Ascending aorta (tissue), 2 donors: ENCODE measurements at regions not wholly inside any gene's neighbourhood (a gene's known extent, or its start where the extent isn't known, plus 50 kb on each side); places are given as distances from the start of the nearest gene placed in this dataset.
"Not testable (repeated sequence)": the region's sequence is repeated elsewhere in the genome, so short reads cannot be mapped to it uniquely, and the experiment has no call there.

ENCODE experiments used
- DNase-seq, 2 donors: peaks; one replicate each; pipeline ENCODE4 v3.0.0-alpha.2; 2019; ENCODE audit warnings: low spot score in 2 of 2
- H3K27ac ChIP-seq, 2 donors: fragments of 200-600 bp; sonication (generic); one replicate each; pipeline ENCODE4 v1.5.1; 2016 to 2017; ENCODE audit warnings: mild to moderate bottlenecking in 1 of 2
- H3K27me3 ChIP-seq: fragments of 200-600 bp; sonication (generic); one replicate; pipeline ENCODE4 v1.5.1; 2017
- H3K36me3 ChIP-seq, 2 donors: fragments of 200-600 bp; sonication (generic); one replicate each; pipeline ENCODE4 v1.5.1; 2016
- H3K4me1 ChIP-seq, 2 donors: fragments of 200-600 bp; sonication (generic); one replicate each; pipeline ENCODE4 v1.5.1; 2016 to 2017; ENCODE audit warnings: mild to moderate bottlenecking in 1 of 2
- H3K4me3 ChIP-seq, 2 donors: fragments of 200-600 bp; sonication (generic); one replicate each; pipeline ENCODE4 v1.5.1; 2016 to 2017; ENCODE audit warnings: mild to moderate bottlenecking in 1 of 2
- H3K9me3 ChIP-seq, 2 donors: fragments of 200-600 bp; sonication (generic); one replicate each; pipeline ENCODE4 v1.5.1; 2016
- intact Hi-C: fragments of 100-400 bp; cut with DNase I; formaldehyde crosslinking; loops from one replicate; pipeline ENCODE4 v1.15.1; 2023
- TF ChIP-seq, protein P1 (sequence below), 3 experiments: fragments of 200-600 bp in 2 of 3; fragments of 450-650 bp in 1 of 3; sonication (generic) in 2 of 3; IDR thresholded peaks; one replicate each; pipeline ENCODE4 v1.5.1; 2016 to 2019; ENCODE audit warnings: antibody characterized with exemption in 3 of 3, mild to moderate bottlenecking in 1 of 3, moderate library complexity in 1 of 3

- H3K9me3 ChIP-seq: no peaks in the 10 kb centered on the region
- DNase-seq: no peak
- no peak overlapping the region for H3K4me3 ChIP-seq
- no peaks in the 10 kb centered on the region for H3K27me3 ChIP-seq
- TF ChIP-seq, protein P1, sequence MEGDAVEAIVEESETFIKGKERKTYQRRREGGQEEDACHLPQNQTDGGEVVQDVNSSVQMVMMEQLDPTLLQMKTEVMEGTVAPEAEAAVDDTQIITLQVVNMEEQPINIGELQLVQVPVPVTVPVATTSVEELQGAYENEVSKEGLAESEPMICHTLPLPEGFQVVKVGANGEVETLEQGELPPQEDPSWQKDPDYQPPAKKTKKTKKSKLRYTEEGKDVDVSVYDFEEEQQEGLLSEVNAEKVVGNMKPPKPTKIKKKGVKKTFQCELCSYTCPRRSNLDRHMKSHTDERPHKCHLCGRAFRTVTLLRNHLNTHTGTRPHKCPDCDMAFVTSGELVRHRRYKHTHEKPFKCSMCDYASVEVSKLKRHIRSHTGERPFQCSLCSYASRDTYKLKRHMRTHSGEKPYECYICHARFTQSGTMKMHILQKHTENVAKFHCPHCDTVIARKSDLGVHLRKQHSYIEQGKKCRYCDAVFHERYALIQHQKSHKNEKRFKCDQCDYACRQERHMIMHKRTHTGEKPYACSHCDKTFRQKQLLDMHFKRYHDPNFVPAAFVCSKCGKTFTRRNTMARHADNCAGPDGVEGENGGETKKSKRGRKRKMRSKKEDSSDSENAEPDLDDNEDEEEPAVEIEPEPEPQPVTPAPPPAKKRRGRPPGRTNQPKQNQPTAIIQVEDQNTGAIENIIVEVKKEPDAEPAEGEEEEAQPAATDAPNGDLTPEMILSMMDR (IDR thresholded peaks at IDR 0.05): no peak
- no peak overlapping the region for H3K27ac ChIP-seq
- intact Hi-C loops: no loop called here
- H3K36me3 ChIP-seq: no peaks in the 10 kb centered on the region
- no peaks in the 10 kb centered on the region for H3K4me1 ChIP-seq
Observed at GRCh38 chr12:114841557-114842251, 157.7 kb upstream of the TBX3 start.

GRCh38 chr12:114838480-114838879 is 154.5 kb upstream of the TBX3 start:
- Histone ChIP-seq H3K36me3 (no peaks in the 10 kb centered on the region), H3K4me3 (no peak overlapping the region), H3K4me1 (no peaks in the 10 kb centered on the region), H3K27ac (no peak overlapping the region), H3K27me3 (no peaks in the 10 kb centered on the region), H3K9me3 (no peaks in the 10 kb centered on the region)
- TF ChIP-seq, protein P1 (IDR thresholded peaks at IDR 0.05): no peak
- intact Hi-C loops: no loop called here
- no peak for DNase-seq

DNA sequence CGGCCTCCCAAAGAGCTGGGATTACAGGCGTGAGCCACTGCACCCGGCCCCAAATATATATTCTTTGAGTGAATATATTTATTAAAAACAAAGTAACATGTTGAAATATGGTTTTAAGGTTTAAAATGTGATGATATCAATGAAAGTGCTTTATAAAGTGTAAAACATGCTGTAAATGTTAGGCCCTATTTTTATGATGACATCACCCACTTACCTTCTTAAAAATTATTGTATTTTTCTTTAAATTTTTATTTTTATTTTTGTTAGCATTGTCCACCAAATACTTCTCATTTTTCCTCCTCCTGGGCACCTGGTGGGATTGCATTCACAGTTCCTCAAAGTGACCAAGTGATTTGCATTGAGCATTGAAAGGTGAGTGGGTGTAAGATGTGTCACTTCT is 152.6 kb upstream of the TBX3 start:
- Histone ChIP-seq H3K4me1 (no peaks in the 10 kb centered on the region), H3K9me3 (no peaks in the 10 kb centered on the region), H3K27ac (no peak overlapping the region), H3K27me3 (no peaks in the 10 kb centered on the region), H3K4me3 (no peak overlapping the region), H3K36me3 (no peaks in the 10 kb centered on the region)
- TF ChIP-seq, protein P1 (IDR thresholded peaks at IDR 0.05): no peak
- intact Hi-C loops: no loop called here
- DNase-seq: no peak

- Histone ChIP-seq H3K27me3 (no peaks in the 10 kb centered on the region), H3K36me3 (no peaks in the 10 kb centered on the region), H3K4me3 (no peak overlapping the region), H3K9me3 (no peaks in the 10 kb centered on the region), H3K4me1 (no peaks in the 10 kb centered on the region), H3K27ac (no peak overlapping the region)
- intact Hi-C loops: no loop called here
- TF ChIP-seq, protein P1 (IDR thresholded peaks at IDR 0.05): no peak
- no peak for DNase-seq
Observed at GRCh38 chr12:114835031-114835430, 151.1 kb upstream of the TBX3 start.

DNA sequence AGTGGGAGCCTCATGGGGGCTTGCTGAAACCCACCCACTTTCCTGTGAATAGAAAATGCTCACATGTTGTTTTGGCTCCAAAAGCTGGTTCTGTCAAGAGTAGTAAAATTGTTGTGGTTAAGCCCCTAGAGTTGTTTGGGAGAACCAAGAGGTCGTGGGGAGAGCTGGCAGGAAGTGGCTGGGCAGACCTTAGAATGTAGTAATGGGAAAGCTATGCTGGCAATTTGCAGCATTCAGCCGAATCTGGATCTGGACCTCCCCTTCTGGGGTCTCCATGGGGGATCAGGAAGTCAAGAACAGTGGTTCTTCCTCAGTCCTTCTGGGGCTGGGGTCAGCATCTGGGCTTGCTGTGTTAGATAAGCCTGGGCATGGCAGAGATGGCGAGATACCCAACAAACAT is 150.6 kb upstream of the TBX3 start:
- no peaks in the 10 kb centered on the region for H3K4me1 ChIP-seq
- no peak overlapping the region for H3K4me3 ChIP-seq
- TF ChIP-seq, protein P1 (IDR thresholded peaks at IDR 0.05): no peak
- no peaks in the 10 kb centered on the region for H3K36me3 ChIP-seq
- no peaks in the 10 kb centered on the region for H3K27me3 ChIP-seq
- DNase-seq: no peak
- H3K9me3 ChIP-seq: no peaks in the 10 kb centered on the region
- H3K27ac ChIP-seq: no peak overlapping the region
- intact Hi-C loops: no loop called here

DNA sequence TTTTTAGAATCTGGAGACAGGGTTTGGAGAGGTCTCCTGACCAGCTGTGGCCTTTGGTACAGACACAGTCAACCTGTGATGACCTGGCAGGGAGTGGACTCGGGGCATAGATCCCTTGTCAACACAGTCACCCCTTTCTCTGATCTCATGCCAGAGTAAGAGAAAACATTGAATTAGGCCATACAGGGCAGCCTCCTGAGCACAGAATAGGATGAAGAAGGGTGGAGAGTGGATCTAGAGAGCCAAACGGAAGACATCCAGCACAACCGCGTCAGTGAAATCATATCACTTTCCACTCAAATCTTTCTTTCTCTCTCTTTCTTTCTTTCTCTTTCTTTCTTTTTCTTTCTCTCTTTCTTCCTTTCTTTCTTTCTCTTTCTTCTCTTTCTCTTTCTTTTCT is 145.9 kb upstream of the TBX3 start:
- intact Hi-C loops: no loop called here
- TF ChIP-seq, protein P1 (IDR thresholded peaks at IDR 0.05): no peak
- Histone ChIP-seq H3K27me3 (no peaks in the 10 kb centered on the region), H3K9me3 (no peaks in the 10 kb centered on the region), H3K4me3 (no peak overlapping the region), H3K4me1 (no peaks in the 10 kb centered on the region), H3K36me3 (no peaks in the 10 kb centered on the region), H3K27ac (no peak overlapping the region)
- no peak for DNase-seq

GRCh38 chr12:114829244-114829643 is 145.3 kb upstream of the TBX3 start:
- H3K4me3 ChIP-seq, DNase-seq, H3K4me1 ChIP-seq, intact Hi-C loops, H3K9me3 ChIP-seq, H3K36me3 ChIP-seq, H3K27ac ChIP-seq, H3K27me3 ChIP-seq: not testable (repeated sequence)
